Fibroblast of lung (primary cell): ENCODE measurements at regions not wholly inside any gene's neighbourhood (a gene's known extent, or its start where the extent isn't known, plus 50 kb on each side); places are given as distances from the start of the nearest gene placed in this dataset.
"Not testable (repeated sequence)": the region's sequence is repeated elsewhere in the genome, so short reads cannot be mapped to it uniquely, and the experiment has no call there.

Source experiments
- DNase-seq, 2 donors: peaks; one replicate each; pipeline versions ENCODE4 v3.0.0 to v3.0.0-alpha.2; 2010; ENCODE audit warnings: low read depth in 2 of 2
- H2AFZ ChIP-seq: 2 replicates; pipeline ENCODE4 v1.5.1; 2012; ENCODE audit warnings: low read length, control low read depth, inconsistent platforms
- H3K27ac ChIP-seq: 2 replicates; pipeline ENCODE4 v1.5.1; 2011; ENCODE audit warnings: low read length, control low read depth; ENCODE audit not compliant: insufficient read depth
- H3K27me3 ChIP-seq: 2 replicates; pipeline ENCODE4 v1.5.1; 2011; ENCODE audit warnings: mild to moderate bottlenecking, low read length; ENCODE audit not compliant: control insufficient read depth, insufficient read depth
- H3K36me3 ChIP-seq: 2 replicates; pipeline ENCODE4 v1.5.1; 2011; ENCODE audit warnings: low read length; ENCODE audit not compliant: control insufficient read depth, insufficient read depth
- H3K4me1 ChIP-seq: 2 replicates; pipeline ENCODE4 v1.5.1; 2011; ENCODE audit warnings: low read length; ENCODE audit not compliant: control insufficient read depth, insufficient read depth; ENCODE audit errors: extremely low read depth
- H3K4me2 ChIP-seq: 2 replicates; pipeline ENCODE4 v1.5.1; 2011; ENCODE audit warnings: low read length, control low read depth; ENCODE audit not compliant: insufficient read depth; ENCODE audit errors: extremely low read depth
- H3K4me3 ChIP-seq, 4 experiments: fragments of 200-600 bp in 1 of 4; sonication (generic) in 1 of 4; replicated peaks in 1 of 4; 2 replicates each; pipeline ENCODE4 v1.5.1; 2011 to 2016; ENCODE audit warnings: low read length in 4 of 4, low read depth in 3 of 4, mild to moderate bottlenecking in 3 of 4, control low read depth in 2 of 4, inconsistent platforms in 1 of 4, mixed read lengths in 1 of 4; ENCODE audit not compliant: insufficient read depth in 1 of 4; ENCODE audit errors: control extremely low read depth in 1 of 4
- H3K79me2 ChIP-seq: 2 replicates; pipeline ENCODE4 v1.5.1; 2012; ENCODE audit warnings: mild to moderate bottlenecking, low read length, inconsistent platforms; ENCODE audit not compliant: control insufficient read depth, insufficient read depth
- H3K9ac ChIP-seq: 2 replicates; pipeline ENCODE4 v1.5.1; 2011; ENCODE audit warnings: mild to moderate bottlenecking, low read length, control low read depth; ENCODE audit not compliant: insufficient read depth
- H3K9me3 ChIP-seq: 2 replicates; pipeline ENCODE4 v1.5.1; 2012; ENCODE audit warnings: low read depth, low read length; ENCODE audit not compliant: control insufficient read depth, insufficient read depth
- H4K20me1 ChIP-seq: 2 replicates; pipeline ENCODE4 v1.5.1; 2011; ENCODE audit warnings: low read length; ENCODE audit not compliant: control insufficient read depth, insufficient read depth; ENCODE audit errors: extremely low read depth
- CTCF ChIP-seq, 2 donors: IDR thresholded peaks in 1 of 2; conservative IDR thresholded peaks in 1 of 2; 1 replicate in 1 of 2; 2 replicates in 1 of 2; pipeline ENCODE4 v1.5.1; 2011 to 2012; ENCODE audit warnings: low read length in 2 of 2, control low read depth in 1 of 2, inconsistent platforms in 1 of 2, low read depth in 1 of 2, mild to moderate bottlenecking in 1 of 2
- EZH2 ChIP-seq: IDR thresholded peaks from 2 replicates; pipeline ENCODE4 v1.5.1; 2012; ENCODE audit warnings: low read length, control low read depth, mild to moderate bottlenecking; ENCODE audit errors: missing control alignments

- DNase-seq, result no peak
- no peaks in the 10 kb centered on the region for H3K79me2 ChIP-seq
- H3K27me3 ChIP-seq, result no peaks in the 10 kb centered on the region
- H3K9ac ChIP-seq, result no peak overlapping the region
- no peak overlapping the region for H3K4me3 ChIP-seq
- no peaks in the 10 kb centered on the region for H3K9me3 ChIP-seq
- H3K27ac ChIP-seq, result no peak overlapping the region
- H3K4me2 ChIP-seq, result no peak overlapping the region
- H3K36me3 ChIP-seq, result no peaks in the 10 kb centered on the region
- H4K20me1 ChIP-seq, result no peaks in the 10 kb centered on the region
- TF ChIP-seq CTCF (conservative IDR thresholded peaks at IDR 0.05 in 1 of 2, IDR thresholded peaks at IDR 0.05 in 1 of 2; ENCODE audit: low read depth in 1 of 2, low read length in 2 of 2), result no peak
- TF ChIP-seq EZH2, result no peak
- H2AFZ ChIP-seq, result no peak overlapping the region
- no peaks in the 10 kb centered on the region for H3K4me1 ChIP-seq
These were observed 225.1 kb upstream of the CNTN3 start for GRCh38 chr3:74839566-74839965.

- no peaks in the 10 kb centered on the region for H4K20me1 ChIP-seq
- H3K4me1 ChIP-seq, result no peaks in the 10 kb centered on the region
- H3K9me3 ChIP-seq, result no peaks in the 10 kb centered on the region
- no peak overlapping the region for H2AFZ ChIP-seq
- no peaks in the 10 kb centered on the region for H3K27me3 ChIP-seq
- H3K36me3 ChIP-seq, result no peaks in the 10 kb centered on the region
- TF ChIP-seq EZH2, result no peak
- TF ChIP-seq CTCF (conservative IDR thresholded peaks at IDR 0.05 in 1 of 2, IDR thresholded peaks at IDR 0.05 in 1 of 2; ENCODE audit: low read depth in 1 of 2, low read length in 2 of 2), result no peak
- H3K9ac ChIP-seq, result no peak overlapping the region
- H3K4me3 ChIP-seq, result no peak overlapping the region
- no peaks in the 10 kb centered on the region for H3K79me2 ChIP-seq
- no peak overlapping the region for H3K4me2 ChIP-seq
- H3K27ac ChIP-seq, result no peak overlapping the region
- DNase-seq, result no peak
These were observed 218.5 kb upstream of the CNTN3 start for GRCh38 chr3:74832925-74833324.

GRCh38 chr3:74830845-74831244, 216.4 kb upstream of the CNTN3 start:
- not testable (repeated sequence) for H3K4me1 ChIP-seq, H3K36me3 ChIP-seq, H3K9me3 ChIP-seq, H3K27me3 ChIP-seq, H4K20me1 ChIP-seq, H3K4me2 ChIP-seq, H3K9ac ChIP-seq, H3K27ac ChIP-seq, H3K4me3 ChIP-seq, H2AFZ ChIP-seq, H3K79me2 ChIP-seq, DNase-seq

- not testable (repeated sequence) for H3K79me2 ChIP-seq, H3K9ac ChIP-seq, H3K27me3 ChIP-seq, H3K9me3 ChIP-seq, H3K4me2 ChIP-seq, H3K27ac ChIP-seq, H4K20me1 ChIP-seq, DNase-seq, H3K4me1 ChIP-seq, H2AFZ ChIP-seq, H3K36me3 ChIP-seq, H3K4me3 ChIP-seq
These were observed 210.9 kb upstream of the CNTN3 start for GRCh38 chr3:74825404-74825803.
